Mesothelial cell of epicardium (in vitro differentiated cells): ENCODE measurements at regions not wholly inside any gene's neighbourhood (a gene's known extent, or its start where the extent isn't known, plus 50 kb on each side); places are given as distances from the start of the nearest gene placed in this dataset.
A peak's percentile ranks its signal among the peaks of the same experiment; 100 is the strongest.

Experiments used
- DNase-seq, 2 experiments: peaks; one replicate each; pipeline ENCODE4 v3.0.0; 2021; ENCODE audit warnings: low spot score in 2 of 2; ENCODE audit not compliant: unreplicated experiment in 2 of 2
- H3K27ac Mint-ChIP-seq: 2 replicates; pipeline ENCODE4 v1.8.0; 2021; ENCODE audit warnings: mixed read lengths
- H3K27me3 Mint-ChIP-seq: 2 replicates; pipeline ENCODE4 v1.8.0; 2021; ENCODE audit warnings: low read depth, mixed read lengths
- H3K36me3 Mint-ChIP-seq: 2 replicates; pipeline ENCODE4 v1.8.0; 2021; ENCODE audit warnings: mixed read lengths
- H3K4me1 Mint-ChIP-seq: 2 replicates; pipeline ENCODE4 v1.8.0; 2021; ENCODE audit warnings: mixed read lengths
- H3K4me3 Mint-ChIP-seq: 2 replicates; pipeline ENCODE4 v1.8.0; 2021; ENCODE audit warnings: mild to moderate bottlenecking, moderate library complexity, mixed read lengths
- H3K9me3 Mint-ChIP-seq: 2 replicates; pipeline ENCODE4 v1.8.0; 2021; ENCODE audit warnings: mixed read lengths
- TF ChIP-seq, protein P1 (sequence below): fragments of 200-600 bp; sonication (generic); IDR thresholded peaks from one replicate; pipeline ENCODE4 v1.5.0; 2021; ENCODE audit warnings: antibody characterized with exemption; ENCODE audit not compliant: unreplicated experiment

DNA sequence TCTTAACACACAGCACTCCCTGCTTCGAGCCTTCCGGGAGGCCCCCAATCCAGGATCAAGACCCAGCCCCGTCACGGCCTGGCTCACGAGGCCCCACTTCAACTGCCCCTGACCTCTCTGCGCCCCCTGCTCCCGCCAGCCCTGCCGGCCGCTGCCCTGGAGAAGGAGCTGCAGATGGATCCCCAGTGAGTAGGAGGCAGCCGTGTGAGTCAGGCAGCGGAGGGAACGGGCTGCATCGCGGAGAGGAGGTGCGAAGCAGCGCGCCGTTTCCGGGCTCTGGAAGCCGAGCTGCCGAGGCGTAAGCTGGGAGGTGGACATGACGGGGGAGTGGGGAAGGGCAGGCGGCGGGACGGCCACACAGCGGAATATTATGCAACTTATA lies 133.4 kb downstream of the TPRA1 start:
- Mint-ChIP-seq H3K9me3 (no peaks in the 10 kb centered on the region), H3K27ac (no peak overlapping the region), H3K27me3 (peaks cover 96% of the 10 kb centered on the region), H3K4me3 (no peak overlapping the region), H3K4me1 (peaks cover 3% of the 10 kb centered on the region), H3K36me3 (no peaks in the 10 kb centered on the region)
- TF ChIP-seq, protein P1, sequence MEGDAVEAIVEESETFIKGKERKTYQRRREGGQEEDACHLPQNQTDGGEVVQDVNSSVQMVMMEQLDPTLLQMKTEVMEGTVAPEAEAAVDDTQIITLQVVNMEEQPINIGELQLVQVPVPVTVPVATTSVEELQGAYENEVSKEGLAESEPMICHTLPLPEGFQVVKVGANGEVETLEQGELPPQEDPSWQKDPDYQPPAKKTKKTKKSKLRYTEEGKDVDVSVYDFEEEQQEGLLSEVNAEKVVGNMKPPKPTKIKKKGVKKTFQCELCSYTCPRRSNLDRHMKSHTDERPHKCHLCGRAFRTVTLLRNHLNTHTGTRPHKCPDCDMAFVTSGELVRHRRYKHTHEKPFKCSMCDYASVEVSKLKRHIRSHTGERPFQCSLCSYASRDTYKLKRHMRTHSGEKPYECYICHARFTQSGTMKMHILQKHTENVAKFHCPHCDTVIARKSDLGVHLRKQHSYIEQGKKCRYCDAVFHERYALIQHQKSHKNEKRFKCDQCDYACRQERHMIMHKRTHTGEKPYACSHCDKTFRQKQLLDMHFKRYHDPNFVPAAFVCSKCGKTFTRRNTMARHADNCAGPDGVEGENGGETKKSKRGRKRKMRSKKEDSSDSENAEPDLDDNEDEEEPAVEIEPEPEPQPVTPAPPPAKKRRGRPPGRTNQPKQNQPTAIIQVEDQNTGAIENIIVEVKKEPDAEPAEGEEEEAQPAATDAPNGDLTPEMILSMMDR = no peak
- no peak for DNase-seq

DNA sequence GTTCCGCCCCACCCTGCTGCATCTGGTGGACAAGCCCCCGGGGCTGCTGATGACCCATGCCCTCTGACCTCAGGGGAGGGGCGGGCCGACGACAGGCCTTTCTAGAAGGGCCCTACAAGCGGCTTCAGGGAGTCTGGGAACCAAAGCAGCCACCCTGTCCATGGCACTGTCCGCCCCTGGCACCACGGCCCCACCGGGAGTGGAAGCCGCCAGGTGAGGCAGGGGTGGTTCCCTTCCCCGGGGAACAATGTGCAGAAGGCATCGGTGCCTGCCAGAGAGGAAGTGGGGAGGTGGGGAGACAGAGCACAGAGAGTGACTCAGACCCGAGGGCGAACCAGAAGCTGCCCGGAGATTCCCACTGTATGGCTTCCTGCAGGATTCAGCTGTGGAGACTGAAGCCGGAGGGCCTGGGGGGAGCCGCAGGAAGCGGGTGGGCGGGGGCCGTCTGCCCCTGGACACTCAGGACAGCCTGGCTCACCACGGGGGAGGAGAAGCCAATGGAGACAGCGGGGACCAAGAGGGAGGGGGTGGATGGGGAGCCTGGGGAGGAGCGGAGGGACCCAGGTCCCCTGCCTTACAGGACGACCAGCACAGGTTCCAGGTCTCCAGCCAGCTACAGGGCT lies 134.0 kb downstream of the TPRA1 start:
- DNase-seq = no peak
- Mint-ChIP-seq H3K4me3 (no peak overlapping the region), H3K27ac (no peak overlapping the region), H3K36me3 (no peaks in the 10 kb centered on the region), H3K27me3 (peaks cover 96% of the 10 kb centered on the region), H3K4me1 (peaks cover 3% of the 10 kb centered on the region), H3K9me3 (no peaks in the 10 kb centered on the region)
- TF ChIP-seq, protein P1 = no peak

DNA sequence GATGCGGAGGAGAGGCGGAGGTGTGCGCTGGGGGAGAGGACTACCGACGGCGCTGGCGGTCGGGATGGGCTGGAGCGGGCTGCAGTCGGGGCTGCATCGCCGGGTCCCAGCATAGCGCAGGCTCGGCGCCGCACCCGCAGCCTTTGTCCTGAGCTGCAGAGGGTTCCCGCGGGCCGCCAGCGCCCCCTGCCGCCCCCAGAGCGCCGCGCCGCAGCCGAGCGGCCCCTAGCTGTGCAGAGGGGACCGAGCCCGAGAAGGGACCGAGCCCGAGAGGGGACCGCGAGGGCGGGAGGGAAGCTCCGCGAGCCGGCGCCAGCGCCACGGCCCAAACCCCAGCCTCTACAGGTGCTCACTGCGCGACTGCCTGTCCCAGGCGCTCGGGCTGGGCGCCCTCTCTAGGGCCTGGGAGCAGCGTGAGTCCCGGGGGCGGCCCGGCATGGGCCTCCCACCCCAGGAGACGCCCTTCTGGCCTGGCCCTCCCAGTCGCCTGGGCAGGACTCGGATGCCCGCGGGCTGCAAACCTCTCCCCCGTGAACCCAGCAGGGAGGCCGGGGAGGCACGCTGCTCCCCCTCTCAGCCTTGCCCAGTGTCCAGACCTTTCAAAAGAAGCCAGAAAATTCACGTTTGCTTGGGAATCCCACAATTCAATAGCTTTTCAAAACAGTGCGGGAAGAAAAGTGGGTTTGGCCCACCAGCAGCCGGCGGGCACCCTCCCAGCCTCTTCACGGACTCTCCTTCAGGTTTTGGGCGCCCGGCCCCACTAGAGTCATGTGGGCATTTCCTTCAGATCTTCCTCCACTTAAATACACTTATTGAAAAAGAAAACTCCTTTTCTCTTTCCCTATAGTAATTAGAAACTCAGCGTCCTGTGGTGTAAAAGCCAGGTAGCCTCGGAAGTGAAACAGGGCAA lies 134.7 kb downstream of the TPRA1 start:
- H3K9me3 Mint-ChIP-seq = no peaks in the 10 kb centered on the region
- H3K4me3 Mint-ChIP-seq = no peak overlapping the region
- peaks cover 3% of the 10 kb centered on the region for H3K4me1 Mint-ChIP-seq
- H3K27ac Mint-ChIP-seq = no peak overlapping the region
- DNase-seq = peak; percentile 75 to 93
- peaks cover 90% of the 10 kb centered on the region for H3K27me3 Mint-ChIP-seq
- no peaks in the 10 kb centered on the region for H3K36me3 Mint-ChIP-seq
- TF ChIP-seq, protein P1 = peak; percentile 78

DNA sequence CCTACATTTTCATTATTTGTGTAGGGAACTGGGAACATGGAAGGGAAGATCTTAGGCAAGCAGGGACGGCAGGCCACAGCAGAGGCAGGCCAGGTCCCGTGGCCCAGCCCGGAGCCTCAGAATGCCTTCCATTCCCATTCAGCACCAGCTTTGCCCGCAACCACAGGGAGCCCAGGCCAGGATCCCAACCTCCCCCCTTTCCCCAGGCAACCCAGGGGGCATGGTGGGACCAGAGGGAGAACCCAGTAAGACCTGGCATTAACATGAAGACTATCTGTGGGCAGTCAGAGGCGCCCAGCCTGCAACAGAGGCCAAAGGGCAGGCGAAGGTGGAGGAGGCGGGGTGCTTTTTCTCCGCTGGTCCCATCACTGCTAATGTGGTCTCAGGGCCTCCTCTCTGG lies 135.6 kb downstream of the TPRA1 start:
- peak; percentile 1 to 21 for DNase-seq
- Mint-ChIP-seq H3K4me1 (peaks cover 3% of the 10 kb centered on the region), H3K27ac (no peak overlapping the region), H3K4me3 (no peak overlapping the region), H3K27me3 (peaks cover 90% of the 10 kb centered on the region), H3K9me3 (no peaks in the 10 kb centered on the region), H3K36me3 (no peaks in the 10 kb centered on the region)
- TF ChIP-seq, protein P1 = no peak

DNA sequence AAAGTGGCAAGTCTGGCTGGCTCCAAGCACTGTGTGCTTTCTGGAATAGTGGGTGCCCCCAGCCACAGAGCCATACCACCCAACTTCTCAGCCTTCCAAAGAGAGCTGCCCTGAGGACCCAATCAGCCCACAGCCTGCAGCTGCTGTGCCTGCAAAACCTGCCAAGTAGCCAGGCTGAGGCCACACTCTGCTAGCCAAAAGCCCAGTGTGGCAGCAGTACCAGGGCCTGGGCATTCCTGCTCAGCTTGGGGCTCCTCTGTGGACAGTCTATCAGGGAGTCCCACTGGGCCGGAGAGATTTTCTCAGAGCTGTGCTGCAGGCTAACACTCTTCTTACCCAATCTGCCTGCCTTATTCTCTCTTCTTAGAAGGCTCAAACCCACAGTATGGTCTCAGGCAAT lies 136.5 kb downstream of the TPRA1 start:
- Mint-ChIP-seq H3K9me3 (no peaks in the 10 kb centered on the region), H3K27ac (no peak overlapping the region), H3K4me1 (peaks cover 3% of the 10 kb centered on the region), H3K27me3 (peaks cover 90% of the 10 kb centered on the region), H3K36me3 (no peaks in the 10 kb centered on the region), H3K4me3 (no peak overlapping the region)
- peak; percentile 12 to 33 for DNase-seq
- TF ChIP-seq, protein P1 = no peak
